HEK293 (cell line): ENCODE measurements at regions not wholly inside any gene's neighbourhood (a gene's known extent, or its start where the extent isn't known, plus 50 kb on each side); places are given as distances from the start of the nearest gene placed in this dataset.

Experiments
- CTCF ChIA-PET: fragments of 350-600 bp; formaldehyde crosslinking; extraction: SDS; loops from one replicate; lab custom pipeline; 2021; ENCODE audit warnings: antibody characterized with exemption; lab: Yijun Ruan, JAX
- POLR2A ChIA-PET: fragments of 300-600 bp; formaldehyde crosslinking; extraction: SDS; loops from one replicate; lab custom pipeline; 2020; ENCODE audit warnings: antibody characterized with exemption, inconsistent platforms; lab: Yijun Ruan, JAX
- H3K27ac ChIP-seq: fragments of 200-500 bp; sonication (Bioruptor generic); 2 replicates; pipeline ENCODE4 v1.5.1; 2014; ENCODE audit warnings: low read depth, low read length, control low read depth, inconsistent platforms; ENCODE audit errors: extremely low read depth
- H3K36me3 ChIP-seq, 2 experiments: fragments of 200-500 bp in 1 of 2; sonication (Bioruptor generic) in 1 of 2; 1 replicate in 1 of 2; 2 replicates in 1 of 2; pipeline ENCODE4 v1.5.1; 2014 to 2017; ENCODE audit warnings: inconsistent platforms in 2 of 2, low read length in 2 of 2; ENCODE audit not compliant: control insufficient read depth in 2 of 2, insufficient read depth in 1 of 2
- H3K4me1 ChIP-seq: fragments of 200-500 bp; sonication (Bioruptor generic); 2 replicates; pipeline ENCODE4 v1.5.1; 2014; ENCODE audit warnings: mild to moderate bottlenecking, low read length, inconsistent platforms; ENCODE audit not compliant: control insufficient read depth, insufficient read depth
- H3K4me3 ChIP-seq: 2 replicates; pipeline ENCODE4 v1.5.1; 2011; ENCODE audit warnings: low read depth, mild to moderate bottlenecking, control low read depth, low read length, moderate library complexity
- H3K9me3 ChIP-seq: fragments of 200-500 bp; sonication (Bioruptor generic); 2 replicates; pipeline ENCODE4 v1.5.1; 2014; ENCODE audit warnings: low read depth, low read length, inconsistent platforms; ENCODE audit not compliant: control insufficient read depth, insufficient read depth
- BCL11B ChIP-seq: fragments of 450-650 bp; formaldehyde crosslinking; IDR thresholded peaks from 2 replicates; pipeline ENCODE4 v1.5.1; 2016; ENCODE audit warnings: low read depth, missing biosample characterization, missing genetic modification characterization
- GLI4 ChIP-seq: fragments of 450-650 bp; formaldehyde crosslinking; IDR thresholded peaks from 2 replicates; pipeline ENCODE4 v1.5.1; 2016; ENCODE audit warnings: missing biosample characterization, missing genetic modification characterization
- HOXC10 ChIP-seq: sonication (generic); formaldehyde crosslinking; IDR thresholded peaks from 2 replicates; pipeline ENCODE4 v1.8.1; 2023; ENCODE audit warnings: mild to moderate bottlenecking, missing genetic modification reagents
- YY2 ChIP-seq: fragments of 450-650 bp; formaldehyde crosslinking; IDR thresholded peaks from 2 replicates; pipeline ENCODE4 v1.5.1; 2016; ENCODE audit warnings: missing biosample characterization, missing genetic modification characterization
- ZBTB7A ChIP-seq: fragments of 450-650 bp; formaldehyde crosslinking; IDR thresholded peaks from 2 replicates; pipeline ENCODE4 v1.5.1; 2016; ENCODE audit warnings: low read depth, missing biosample characterization, missing genetic modification characterization
- ZNF10 ChIP-seq: fragments of 450-650 bp; formaldehyde crosslinking; IDR thresholded peaks from 2 replicates; pipeline ENCODE4 v1.5.1; 2017; ENCODE audit warnings: missing biosample characterization, missing genetic modification characterization
- ZNF138 ChIP-seq: fragments of 450-650 bp; formaldehyde crosslinking; IDR thresholded peaks from 2 replicates; pipeline ENCODE4 v1.5.1; 2016; ENCODE audit warnings: missing biosample characterization, missing genetic modification characterization, borderline replicate concordance
- ZNF19 ChIP-seq: fragments of 450-650 bp; formaldehyde crosslinking; IDR thresholded peaks from 2 replicates; pipeline ENCODE4; 2016; ENCODE audit warnings: missing biosample characterization, missing genetic modification characterization, low read depth
- ZNF302 ChIP-seq: fragments of 450-650 bp; formaldehyde crosslinking; IDR thresholded peaks from 2 replicates; pipeline ENCODE4 v1.5.1; 2016; ENCODE audit warnings: missing biosample characterization, missing genetic modification characterization, low read depth
- ZNF335 ChIP-seq: fragments of 450-650 bp; formaldehyde crosslinking; conservative IDR thresholded peaks from 2 replicates; pipeline ENCODE4 v1.5.1; 2016; ENCODE audit warnings: missing biosample characterization, missing genetic modification characterization
- ZNF394 ChIP-seq: fragments of 450-650 bp; formaldehyde crosslinking; IDR thresholded peaks from 2 replicates; pipeline ENCODE4 v1.5.1; 2016; ENCODE audit warnings: missing biosample characterization, missing genetic modification characterization, mild to moderate bottlenecking, moderate library complexity, borderline replicate concordance
- ZNF501 ChIP-seq: fragments of 450-650 bp; formaldehyde crosslinking; IDR thresholded peaks from 2 replicates; pipeline ENCODE4 v1.5.1; 2016; ENCODE audit warnings: missing biosample characterization, missing genetic modification characterization
- ZNF654 ChIP-seq: fragments of 450-650 bp; formaldehyde crosslinking; IDR thresholded peaks from 2 replicates; pipeline ENCODE4 v1.5.1; 2016; ENCODE audit warnings: low read depth, missing biosample characterization, missing genetic modification characterization
- ZNF776 ChIP-seq: fragments of 450-650 bp; formaldehyde crosslinking; IDR thresholded peaks from 2 replicates; pipeline ENCODE4 v1.5.0; 2017; ENCODE audit warnings: missing biosample characterization, missing genetic modification characterization, borderline replicate concordance
- TF ChIP-seq, protein P1 (sequence below): fragments of 450-650 bp; formaldehyde crosslinking; IDR thresholded peaks from 2 replicates; pipeline ENCODE4 v1.5.0; 2017; ENCODE audit warnings: missing biosample characterization, missing genetic modification characterization, borderline replicate concordance
- TF ChIP-seq, protein P2 (sequence below): fragments of 450-650 bp; formaldehyde crosslinking; IDR thresholded peaks from 2 replicates; pipeline ENCODE4 v1.5.1; 2016; ENCODE audit warnings: missing biosample characterization, missing genetic modification characterization
- TF ChIP-seq, protein P3 (sequence below): fragments of 450-650 bp; formaldehyde crosslinking; IDR thresholded peaks from 2 replicates; pipeline ENCODE4 v1.5.1; 2016; ENCODE audit warnings: missing biosample characterization, missing genetic modification characterization

DNA sequence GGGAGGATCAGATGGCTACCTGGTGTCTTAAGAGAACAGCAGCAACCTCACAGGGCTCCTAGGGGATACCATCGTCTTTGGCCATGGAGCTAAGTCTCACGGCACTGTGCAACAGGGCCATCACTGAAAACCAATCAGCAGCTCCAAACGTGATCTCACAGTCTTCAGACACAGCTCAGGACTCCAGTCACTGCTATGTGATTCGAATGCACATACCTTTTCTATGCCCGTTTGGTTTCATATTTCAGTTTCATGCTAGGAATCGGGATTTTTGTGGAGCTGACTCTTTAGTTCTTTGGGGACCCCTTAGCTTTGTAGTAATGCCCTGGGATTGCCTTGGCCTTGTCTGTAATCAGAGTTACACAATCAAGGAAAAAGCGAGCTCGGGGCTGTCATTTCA lies 162.8 kb upstream of the CDH11 start:
- H3K27ac ChIP-seq: no peak overlapping the region
- TF ChIP-seq ZNF10 (tag by site-specific recombination): no peak
- no peak for TF ChIP-seq HOXC10 (CRISPR knock-in tag)
- TF ChIP-seq, all 188 proteins: peak for 0
- no peak overlapping the region for H3K4me3 ChIP-seq
- H3K4me1 ChIP-seq: no peaks in the 10 kb centered on the region
- ChIA-PET CTCF (no interaction called here), POLR2A (no interaction called here)
- no peaks in the 10 kb centered on the region for H3K9me3 ChIP-seq
- H3K36me3 ChIP-seq: no peaks in the 10 kb centered on the region

DNA sequence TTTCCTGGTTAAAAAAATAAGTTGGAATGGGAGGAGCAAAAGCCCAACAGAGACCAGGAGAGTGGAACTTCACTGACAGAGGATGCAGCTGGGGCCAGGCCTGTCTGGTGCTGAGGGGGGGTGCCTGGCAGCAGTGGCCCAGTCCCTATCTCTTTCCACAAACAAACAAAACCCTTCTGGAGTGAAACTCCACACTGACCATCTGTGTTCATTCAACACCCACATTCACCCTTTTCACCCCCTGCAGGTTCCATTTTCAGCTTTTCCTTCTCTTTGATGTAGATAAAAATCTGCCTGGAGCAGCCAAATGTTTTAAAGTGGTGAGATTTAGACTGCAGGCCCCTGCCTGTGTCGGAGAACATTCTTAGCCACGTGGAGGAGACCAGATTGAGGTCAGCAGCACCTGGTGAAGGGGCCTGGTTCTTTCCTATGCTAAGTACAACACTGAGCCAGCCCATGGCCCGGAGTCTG lies 161.4 kb upstream of the CDH11 start:
- no peaks in the 10 kb centered on the region for H3K9me3 ChIP-seq
- no peaks in the 10 kb centered on the region for H3K36me3 ChIP-seq
- no peaks in the 10 kb centered on the region for H3K4me1 ChIP-seq
- POLR2A ChIA-PET: no interaction called here
- TF ChIP-seq ZNF501 (tag by site-specific recombination) (no peak), ZNF654 (tag by site-specific recombination) (no peak)
- H3K4me3 ChIP-seq: no peak overlapping the region
- H3K27ac ChIP-seq: no peak overlapping the region
- CTCF ChIA-PET: no interaction called here

DNA sequence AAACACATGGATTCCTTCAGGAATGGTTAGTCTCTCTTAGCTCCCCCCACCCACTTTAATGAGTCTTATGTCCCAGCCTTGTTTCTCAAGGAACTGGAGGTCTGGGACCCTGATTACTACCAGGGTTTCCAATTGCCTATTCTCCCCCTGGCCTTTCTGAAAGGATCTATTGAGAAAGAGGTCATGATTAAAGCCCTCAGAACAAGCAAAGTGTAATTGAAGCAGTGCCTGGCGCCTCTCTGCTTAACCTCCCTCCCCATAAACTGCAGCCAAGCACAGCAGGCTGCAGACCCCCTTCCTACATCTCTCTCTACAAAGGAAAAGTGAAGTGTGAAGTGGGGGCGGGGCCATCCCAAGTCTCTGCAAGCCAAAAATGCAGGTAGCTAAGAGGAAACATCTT lies 159.7 kb upstream of the CDH11 start:
- Histone ChIP-seq H3K9me3 (no peaks in the 10 kb centered on the region), H3K4me3 (no peak overlapping the region), H3K4me1 (no peaks in the 10 kb centered on the region), H3K36me3 (no peaks in the 10 kb centered on the region), H3K27ac (no peak overlapping the region)
- TF ChIP-seq, protein P1, sequence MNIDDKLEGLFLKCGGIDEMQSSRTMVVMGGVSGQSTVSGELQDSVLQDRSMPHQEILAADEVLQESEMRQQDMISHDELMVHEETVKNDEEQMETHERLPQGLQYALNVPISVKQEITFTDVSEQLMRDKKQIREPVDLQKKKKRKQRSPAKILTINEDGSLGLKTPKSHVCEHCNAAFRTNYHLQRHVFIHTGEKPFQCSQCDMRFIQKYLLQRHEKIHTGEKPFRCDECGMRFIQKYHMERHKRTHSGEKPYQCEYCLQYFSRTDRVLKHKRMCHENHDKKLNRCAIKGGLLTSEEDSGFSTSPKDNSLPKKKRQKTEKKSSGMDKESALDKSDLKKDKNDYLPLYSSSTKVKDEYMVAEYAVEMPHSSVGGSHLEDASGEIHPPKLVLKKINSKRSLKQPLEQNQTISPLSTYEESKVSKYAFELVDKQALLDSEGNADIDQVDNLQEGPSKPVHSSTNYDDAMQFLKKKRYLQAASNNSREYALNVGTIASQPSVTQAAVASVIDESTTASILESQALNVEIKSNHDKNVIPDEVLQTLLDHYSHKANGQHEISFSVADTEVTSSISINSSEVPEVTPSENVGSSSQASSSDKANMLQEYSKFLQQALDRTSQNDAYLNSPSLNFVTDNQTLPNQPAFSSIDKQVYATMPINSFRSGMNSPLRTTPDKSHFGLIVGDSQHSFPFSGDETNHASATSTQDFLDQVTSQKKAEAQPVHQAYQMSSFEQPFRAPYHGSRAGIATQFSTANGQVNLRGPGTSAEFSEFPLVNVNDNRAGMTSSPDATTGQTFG: no peak
- no peak for TF ChIP-seq ZNF302 (tag by site-specific recombination)
- no peak for TF ChIP-seq ZNF10 (tag by site-specific recombination)
- TF ChIP-seq ZNF138 (tag by site-specific recombination): no peak
- no peak for TF ChIP-seq ZNF394 (tag by site-specific recombination)
- TF ChIP-seq ZNF776: no peak
- no peak for TF ChIP-seq GLI4 (tag by site-specific recombination)
- CTCF ChIA-PET: interaction anchor here (1.1 kb wide), 1 partner anchor 8 kb away, joined by 3 read pairs; no protein-coding TSS in a partner anchor
- POLR2A ChIA-PET: no interaction called here

DNA sequence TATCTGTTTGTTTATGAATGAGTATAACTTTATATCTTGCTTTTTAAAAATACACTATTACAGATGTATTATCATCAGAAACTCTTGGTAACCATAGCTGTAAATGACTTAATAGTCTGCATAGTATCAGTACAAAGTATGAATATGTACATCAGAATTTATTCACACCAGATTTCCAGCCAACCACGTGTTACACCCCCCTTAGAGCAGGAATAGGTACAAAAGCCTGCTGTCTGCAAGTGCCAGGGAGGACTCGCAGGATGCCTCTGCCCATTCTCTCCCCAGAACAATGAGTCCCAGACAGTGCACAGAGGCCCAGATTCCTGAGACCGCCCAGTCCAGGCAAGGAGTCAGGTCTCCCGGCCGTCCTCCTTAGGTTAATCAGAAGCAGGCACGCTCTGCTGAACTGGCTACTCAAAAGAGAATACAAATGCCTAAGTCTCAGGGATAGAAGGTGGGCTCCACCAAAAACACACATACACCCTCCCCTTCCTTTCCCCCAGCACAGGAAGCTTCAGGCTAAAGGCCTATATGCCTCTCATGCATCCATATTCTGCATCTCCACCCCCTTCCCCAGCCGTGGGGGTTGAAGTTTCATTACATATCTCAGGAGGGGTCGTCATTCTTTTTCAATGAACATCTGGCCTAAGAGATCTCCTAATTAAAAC lies 159.1 kb upstream of the CDH11 start:
- H3K4me1 ChIP-seq: no peaks in the 10 kb centered on the region
- ChIA-PET CTCF (interaction anchor here (0.7 to 1.1 kb wide), 2 partner anchors 8 to 222 kb away, joined by 3 read pairs; no protein-coding TSS in a partner anchor), POLR2A (no interaction called here)
- TF ChIP-seq, protein P2, sequence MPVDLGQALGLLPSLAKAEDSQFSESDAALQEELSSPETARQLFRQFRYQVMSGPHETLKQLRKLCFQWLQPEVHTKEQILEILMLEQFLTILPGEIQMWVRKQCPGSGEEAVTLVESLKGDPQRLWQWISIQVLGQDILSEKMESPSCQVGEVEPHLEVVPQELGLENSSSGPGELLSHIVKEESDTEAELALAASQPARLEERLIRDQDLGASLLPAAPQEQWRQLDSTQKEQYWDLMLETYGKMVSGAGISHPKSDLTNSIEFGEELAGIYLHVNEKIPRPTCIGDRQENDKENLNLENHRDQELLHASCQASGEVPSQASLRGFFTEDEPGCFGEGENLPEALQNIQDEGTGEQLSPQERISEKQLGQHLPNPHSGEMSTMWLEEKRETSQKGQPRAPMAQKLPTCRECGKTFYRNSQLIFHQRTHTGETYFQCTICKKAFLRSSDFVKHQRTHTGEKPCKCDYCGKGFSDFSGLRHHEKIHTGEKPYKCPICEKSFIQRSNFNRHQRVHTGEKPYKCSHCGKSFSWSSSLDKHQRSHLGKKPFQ (tag by site-specific recombination): no peak
- TF ChIP-seq, protein P3, sequence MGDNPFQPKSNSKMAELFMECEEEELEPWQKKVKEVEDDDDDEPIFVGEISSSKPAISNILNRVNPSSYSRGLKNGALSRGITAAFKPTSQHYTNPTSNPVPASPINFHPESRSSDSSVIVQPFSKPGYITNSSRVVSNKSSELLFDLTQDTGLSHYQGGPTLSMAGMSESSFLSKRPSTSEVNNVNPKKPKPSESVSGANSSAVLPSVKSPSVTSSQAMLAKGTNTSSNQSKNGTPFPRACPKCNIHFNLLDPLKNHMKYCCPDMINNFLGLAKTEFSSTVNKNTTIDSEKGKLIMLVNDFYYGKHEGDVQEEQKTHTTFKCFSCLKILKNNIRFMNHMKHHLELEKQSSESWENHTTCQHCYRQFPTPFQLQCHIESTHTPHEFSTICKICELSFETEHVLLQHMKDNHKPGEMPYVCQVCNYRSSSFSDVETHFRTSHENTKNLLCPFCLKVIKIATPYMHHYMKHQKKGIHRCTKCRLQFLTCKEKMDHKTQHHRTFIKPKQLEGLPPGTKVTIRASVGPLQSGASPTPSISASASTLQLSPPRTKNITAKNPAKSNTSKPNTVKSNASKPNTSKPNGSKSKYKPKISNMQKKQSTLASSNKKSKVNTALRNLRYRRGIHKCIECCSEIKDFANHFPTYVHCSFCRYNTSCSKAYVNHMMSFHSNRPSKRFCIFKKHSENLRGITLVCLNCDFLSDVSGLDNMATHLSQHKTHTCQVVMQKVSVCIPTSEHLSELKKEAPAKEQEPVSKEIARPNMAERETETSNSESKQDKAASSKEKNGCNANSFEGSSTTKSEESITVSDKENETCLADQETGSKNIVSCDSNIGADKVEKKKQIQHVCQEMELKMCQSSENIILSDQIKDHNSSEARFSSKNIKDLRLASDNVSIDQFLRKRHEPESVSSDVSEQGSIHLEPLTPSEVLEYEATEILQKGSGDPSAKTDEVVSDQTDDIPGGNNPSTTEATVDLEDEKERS: no peak
- no peak for TF ChIP-seq YY2
- no peak for TF ChIP-seq BCL11B (tag by site-specific recombination)
- no peak for TF ChIP-seq ZBTB7A (tag by site-specific recombination)
- TF ChIP-seq ZNF19 (tag by site-specific recombination): no peak
- TF ChIP-seq ZNF335: no peak

More for the DNA sequence above, 159.1 kb upstream of the CDH11 start:
- Histone ChIP-seq H3K36me3 (no peaks in the 10 kb centered on the region), H3K27ac (no peak overlapping the region), H3K4me3 (no peak overlapping the region), H3K9me3 (no peaks in the 10 kb centered on the region)
